ENCODE measurements at regions not wholly inside any gene's neighbourhood (a gene's known extent, or its start where the extent isn't known, plus 50 kb on each side); places are given as distances from the start of the nearest gene placed in this dataset.
"Not testable (repeated sequence)": the region's sequence is repeated elsewhere in the genome, so short reads cannot be mapped to it uniquely, and the experiment has no call there.

DNA sequence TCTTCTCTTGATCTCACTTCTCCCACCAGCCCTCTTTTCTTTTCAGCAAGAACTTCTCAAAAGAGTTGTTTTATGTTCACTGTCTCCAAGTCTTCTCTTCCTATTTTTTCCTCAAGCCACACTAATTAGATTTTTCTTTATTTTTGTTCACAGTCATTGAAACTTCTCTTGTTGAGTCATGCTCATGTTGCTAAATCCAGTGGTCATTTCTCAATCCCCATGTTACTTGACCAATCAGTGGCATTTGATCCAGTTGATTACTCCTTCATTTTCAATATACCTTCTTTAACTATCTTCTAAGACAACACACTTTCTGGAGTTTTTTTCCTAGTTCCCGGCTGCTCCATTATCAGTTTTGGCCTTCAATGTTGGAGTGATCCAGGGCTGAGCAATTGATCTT, 103.1 kb upstream of the LSM6 start:
- DNase-seq: no peak

DNA sequence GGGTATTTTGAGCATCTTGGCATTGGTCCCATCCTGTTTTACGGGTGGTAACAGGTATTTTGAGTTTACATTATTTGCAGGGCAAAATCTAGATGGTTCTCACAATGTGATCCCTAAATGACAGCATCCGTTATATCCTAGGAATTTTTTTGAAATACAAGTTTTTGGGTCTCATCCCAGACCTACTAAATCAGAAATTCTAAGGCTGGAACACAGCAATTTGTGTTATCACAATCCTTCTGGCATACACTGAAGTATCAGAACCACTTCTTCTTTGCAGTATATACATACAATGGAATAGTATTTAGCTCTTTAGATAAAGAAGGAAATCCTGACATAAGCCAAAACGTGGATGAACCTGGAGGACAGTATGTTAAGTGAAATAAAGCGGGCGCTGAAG, 104.1 kb upstream of the LSM6 start:
- DNase-seq: no peak

DNA sequence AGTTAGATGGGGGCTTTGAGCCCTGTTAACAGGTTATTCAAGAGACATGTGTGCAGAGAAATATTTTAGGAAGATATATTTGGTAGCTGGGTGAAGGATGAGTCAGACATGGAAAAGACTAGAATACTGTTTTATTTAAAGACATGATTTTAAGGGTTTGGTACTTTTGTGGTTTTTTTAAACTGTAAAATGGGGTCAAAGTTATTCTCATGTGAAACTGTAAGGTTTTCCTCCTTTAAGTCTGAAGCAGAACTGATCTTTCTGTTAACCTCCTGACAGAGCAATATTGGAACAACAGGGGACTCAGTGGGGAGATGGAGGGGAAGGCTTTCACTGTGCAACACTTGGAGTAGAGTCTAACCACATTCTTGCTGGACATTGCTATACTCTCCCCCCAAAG, 112.4 kb upstream of the LSM6 start:
- DNase-seq: no peak

DNA sequence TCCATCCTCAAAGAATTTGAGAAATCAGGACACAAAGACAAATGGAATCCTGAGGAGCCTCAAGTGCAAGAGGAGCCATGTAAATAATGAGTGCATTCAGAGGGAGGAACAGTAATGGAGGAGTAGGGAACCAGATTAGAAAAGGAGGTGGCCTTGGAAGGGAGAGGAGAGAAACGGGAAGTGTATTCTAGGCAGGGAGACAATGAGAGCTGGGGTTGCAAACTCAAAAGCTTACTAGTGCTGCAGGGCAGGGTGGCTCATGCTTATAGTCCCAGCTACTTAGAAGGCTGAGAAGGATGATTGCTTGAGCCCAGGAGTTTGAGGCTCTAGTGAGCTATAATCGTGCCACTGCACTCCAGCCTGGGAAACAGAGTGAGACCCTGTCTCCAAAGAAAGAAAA, 113.2 kb upstream of the LSM6 start:
- DNase-seq: no peak

DNA sequence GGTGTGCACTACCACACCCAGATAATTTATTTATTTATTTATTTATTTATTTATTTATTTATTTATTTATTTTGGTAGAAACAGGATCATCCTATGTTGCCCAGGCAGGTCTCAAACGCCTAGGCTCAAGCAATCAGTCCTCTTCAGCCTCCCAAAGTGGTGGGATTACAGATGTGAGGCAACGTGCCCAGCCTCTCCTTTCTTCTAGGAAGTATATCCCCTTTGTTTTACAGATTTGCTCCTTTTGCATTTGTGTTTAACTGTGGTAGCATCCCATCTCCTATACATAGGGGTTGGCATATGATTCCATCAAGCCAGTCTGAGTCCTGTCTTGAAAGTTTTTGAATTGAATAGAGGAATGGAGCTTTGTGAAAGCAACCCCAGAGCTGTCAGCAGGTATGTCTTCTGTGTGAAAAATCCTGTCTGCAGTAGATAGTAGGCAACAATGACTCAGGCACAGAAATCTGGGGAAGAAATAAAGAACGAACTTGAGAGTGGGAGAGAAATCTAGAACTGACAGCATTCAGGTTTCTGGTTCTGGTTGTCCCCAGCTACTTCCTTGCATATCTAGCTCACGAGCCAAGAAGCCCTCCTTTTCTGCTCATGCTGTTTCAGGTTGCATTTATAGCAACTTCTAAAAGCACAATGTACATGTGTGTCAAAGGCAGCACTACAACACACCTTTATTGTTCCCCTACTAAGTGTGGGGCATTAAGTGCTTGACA, 113.7 kb upstream of the LSM6 start:
- DNase-seq: no peak

DNA sequence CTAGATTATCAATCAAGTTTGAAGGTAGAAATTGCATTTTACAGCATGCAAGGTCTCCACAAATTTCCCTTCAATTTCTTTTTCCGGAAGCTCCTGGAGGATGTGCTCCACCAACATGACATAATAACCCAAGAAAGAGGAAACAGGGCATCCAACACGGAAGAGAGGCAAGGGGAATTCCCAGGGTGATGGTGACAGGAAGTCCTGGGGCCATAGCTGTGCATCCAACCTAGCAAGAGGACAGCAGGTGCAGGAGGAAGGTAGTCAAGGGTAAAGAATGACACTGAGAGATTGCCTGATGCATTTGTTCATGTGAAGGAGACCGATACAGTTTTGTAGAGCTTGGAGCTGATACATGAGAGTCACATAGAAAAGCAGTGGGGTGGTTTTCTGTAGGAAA, 115.7 kb upstream of the LSM6 start:
- no peak for DNase-seq

DNA sequence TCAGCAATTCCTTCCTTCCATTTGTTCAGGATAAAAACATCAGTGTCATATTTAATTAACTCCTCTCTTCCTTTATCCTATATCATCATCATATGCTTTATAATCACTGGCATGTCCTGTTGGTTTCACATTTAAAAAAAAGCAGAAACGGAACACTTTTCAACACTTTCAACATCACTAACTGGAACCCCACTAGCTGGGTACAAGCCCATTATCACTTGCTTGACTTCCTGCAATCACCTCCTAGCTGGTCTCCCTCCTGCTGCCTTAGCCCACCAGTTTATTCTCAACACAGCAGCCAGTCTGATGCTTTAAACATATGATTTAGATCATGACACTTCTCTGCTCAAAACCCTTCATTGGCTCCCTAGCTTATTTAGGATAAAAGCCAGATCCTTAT, 116.4 kb upstream of the LSM6 start:
- DNase-seq: no peak

DNA sequence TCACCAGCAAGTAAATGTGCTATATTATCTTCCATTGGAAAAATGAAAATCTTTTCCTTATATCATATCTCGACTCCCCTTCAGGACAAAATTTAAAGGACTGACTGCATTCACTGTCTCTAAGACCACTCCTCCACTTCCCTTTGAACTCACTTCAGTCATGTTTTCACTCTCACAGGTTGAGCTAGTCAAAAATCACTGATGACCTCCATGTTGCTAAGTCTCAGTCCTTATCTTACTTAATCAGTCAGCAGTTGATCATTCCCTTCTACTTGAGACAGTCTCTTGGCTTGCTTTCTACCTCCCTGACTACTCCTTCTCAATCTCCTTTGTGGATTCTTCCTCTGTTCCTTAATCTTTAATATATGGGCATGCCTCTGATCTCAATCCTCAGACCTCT, 117.0 kb upstream of the LSM6 start:
- no peak for DNase-seq

DNA sequence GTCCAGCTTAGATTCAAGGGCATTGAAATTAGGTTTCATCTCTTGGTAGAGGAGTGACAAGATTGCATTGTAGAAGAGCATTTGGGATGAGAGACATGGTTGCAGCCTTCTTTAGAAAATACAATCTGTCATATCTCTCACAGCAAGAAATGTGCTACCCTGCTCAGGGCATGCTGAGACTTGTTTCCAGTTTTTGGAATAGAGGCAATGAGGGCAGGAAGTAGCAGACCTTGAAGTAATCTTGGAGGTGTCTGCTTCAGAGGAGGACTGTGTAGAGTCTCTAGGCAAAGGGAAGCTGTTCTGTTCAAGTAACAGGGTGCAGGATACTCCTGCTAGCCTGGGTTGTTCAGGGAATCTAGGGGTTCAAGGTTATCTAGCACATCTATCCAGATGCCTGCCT, 116.1 kb upstream of the ZNF827 start:
- no peak for DNase-seq

DNA sequence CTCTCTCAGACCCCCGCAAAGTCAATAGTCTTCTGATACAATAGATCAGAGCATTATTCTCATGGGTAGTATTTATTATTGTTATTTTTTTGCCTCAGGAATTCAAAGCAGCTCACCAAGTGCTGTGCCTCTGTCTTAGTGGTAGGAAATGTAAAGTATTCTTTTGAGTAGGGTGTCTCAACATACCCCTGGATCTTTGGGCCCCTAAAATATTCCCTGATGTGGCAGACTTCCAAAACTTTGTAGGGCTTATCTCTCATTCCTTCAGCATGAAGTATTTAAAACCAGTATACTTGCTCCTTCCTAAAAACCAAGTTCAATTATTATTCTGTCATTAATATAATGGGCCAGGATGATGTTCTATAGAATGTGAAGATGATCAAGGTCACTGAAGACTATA, 115.3 kb upstream of the ZNF827 start:
- no peak for DNase-seq

DNA sequence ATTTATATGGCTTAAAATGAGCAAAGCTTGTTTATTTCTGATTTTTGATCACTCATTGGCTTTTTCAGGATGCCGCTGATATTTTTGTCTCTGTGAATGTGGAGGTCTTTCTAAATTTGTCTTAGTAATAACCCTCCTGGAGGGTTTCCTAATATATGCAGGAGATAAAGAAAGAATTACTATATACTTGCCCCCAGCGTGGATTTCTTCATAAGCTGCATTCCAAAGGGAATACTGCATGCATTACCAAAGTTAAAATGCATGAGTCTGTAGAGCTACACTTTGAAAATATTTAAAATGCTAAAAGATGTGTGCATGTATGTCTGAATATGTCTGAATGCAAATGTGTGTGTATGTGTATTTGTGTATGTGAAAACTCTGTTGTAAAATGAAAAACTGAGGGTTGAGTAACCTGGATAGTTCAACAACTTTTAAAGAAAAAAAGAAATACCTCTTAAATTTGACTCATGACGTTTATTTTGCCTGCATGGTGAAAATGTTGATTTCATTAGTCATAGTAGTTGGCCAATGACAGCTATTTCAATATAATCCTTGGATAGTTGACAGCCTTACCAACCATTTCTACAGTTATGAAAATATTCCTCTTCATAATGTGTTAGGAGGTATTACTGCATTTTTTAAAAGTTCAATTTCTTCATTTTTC, 113.2 kb upstream of the ZNF827 start:
- DNase-seq: no peak

DNA sequence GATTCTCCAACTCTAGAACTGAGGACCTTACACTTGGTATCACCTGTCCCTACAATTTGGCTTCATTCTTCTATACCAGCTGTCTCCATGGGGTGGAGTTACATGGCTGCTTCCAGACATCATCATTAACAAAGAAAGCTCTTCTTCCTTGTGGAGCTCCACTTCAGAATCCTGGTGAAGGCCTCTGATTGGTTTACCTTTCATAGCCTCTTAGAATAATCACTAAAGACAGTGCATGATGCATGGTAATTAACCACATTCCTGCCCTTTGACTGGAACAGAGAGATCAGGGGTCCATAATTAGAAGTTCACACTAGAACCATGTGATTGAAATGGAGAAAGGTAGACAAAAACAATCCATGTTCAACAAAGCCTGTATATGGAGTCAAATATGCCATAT, 112.6 kb upstream of the ZNF827 start:
- DNase-seq: no peak

DNA sequence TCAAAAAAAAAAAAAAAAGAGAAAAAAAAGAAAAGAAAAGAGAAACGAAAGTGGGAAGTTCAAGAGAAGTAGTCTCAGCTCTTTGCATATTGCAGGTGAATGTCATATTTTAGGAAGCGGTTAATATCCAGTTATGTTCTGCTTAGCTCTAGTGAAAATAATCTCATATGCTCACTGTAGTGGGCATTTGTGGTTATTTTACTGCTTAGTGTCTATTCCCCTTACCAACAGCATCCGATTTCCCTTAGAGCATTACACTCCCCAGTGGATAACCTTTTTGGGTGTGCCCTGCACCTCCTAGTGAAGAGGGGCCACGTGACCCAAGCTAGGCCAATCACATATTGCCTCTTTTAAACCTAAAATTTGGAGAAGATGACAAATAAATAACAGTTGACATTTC, 111.2 kb upstream of the ZNF827 start:
- no peak for DNase-seq

DNA sequence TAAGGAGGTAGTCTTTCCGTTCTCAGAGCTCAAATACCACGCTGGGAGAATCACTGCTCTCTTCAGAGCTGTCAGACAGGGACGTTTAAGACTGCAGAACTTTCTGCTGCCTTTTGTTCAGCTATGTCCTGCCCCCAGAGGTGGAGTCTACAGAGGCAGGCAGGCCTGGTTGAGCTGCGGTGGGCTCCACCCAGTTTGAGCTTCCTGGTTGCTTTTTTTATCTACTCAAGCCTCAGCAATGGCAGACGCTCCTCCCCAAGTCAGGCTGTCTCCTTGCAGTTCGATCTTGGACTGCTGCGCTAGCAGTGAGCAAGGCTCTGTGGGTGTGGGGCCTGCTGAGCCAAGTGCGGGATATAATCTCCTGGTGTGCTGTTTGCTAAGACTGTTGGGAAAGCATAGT, 109.1 kb upstream of the ZNF827 start:
- DNase-seq: not testable (repeated sequence)

DNA sequence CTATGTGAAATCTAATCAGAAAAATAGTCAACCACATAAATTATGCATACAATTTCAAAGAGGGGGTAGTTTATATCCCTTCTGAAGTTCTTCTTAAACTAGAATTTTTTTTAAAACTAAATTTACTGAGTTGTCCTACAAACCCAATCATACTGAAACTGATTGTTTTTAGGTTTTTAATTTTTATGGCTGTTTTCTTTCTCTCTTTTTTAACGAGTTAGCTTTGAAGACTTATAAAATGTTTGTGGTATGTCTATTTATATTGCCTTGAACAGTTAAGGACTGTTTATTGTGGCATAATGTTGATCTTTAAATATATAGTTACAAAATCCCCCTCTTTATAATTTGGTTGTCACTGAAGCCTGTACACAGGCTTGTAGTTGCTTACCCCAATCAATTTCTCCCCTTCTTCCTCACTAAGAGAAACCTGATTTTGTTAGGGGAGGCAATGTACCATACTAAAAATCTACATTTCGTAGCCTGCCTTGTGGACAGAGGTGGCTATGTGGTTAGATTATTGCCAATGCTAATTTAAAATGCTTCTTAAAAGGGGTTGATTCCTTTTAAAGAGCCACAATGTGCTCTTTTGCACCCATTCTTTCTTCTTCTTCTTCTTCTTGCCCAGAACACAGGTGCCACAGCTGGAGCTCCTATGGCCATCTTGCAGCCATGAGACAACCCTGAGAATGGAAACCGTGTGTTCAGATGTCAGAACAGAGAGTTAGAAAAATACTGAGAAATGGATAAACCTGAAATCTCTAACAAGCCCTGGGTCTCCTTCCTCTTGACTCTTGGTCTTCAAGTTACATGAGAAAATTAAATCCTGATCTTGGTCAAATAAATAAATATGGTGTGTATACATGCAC, 102.7 kb upstream of the ZNF827 start:
- DNase-seq: no peak

DNA sequence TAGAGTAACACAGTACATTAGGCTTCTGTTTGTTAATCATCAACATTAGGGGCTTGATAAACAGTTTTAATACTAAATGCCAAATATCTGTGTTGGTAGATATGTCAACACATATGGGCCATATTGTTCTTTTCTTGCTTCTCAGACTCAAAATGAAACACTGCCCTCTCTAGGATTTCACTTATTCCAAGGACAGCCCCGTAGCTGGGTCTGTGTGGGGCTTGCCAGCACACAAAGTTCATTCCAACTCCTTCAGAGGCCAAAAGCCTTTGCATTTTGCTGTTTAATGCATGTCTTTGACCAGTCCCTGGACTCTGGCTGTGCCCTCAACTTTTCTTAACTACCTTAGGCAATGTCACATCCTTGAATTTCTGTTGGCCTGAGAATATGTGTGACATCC, 102.0 kb upstream of the ZNF827 start:
- no peak for DNase-seq

DNA sequence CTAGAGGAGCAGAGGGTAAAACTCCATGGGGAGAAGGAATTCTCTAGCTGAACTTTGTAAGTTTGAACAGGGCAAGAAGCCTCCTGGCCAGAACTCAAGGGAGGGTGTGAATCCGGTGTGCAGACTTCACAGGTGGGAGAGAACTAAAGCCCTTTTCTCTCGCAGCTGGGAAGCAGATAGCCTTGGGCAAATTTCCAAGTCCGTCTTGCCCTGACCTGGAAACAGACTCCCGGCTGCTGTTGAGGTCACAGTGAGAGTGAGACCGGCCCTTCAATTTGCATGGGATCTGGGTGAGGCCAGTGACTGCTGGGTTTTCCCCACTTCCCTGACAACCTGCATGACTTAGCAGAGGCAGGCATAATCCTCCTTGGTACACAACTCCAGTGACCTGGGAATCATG, 94.5 kb upstream of the ZNF827 start:
- DNase-seq: no peak

DNA sequence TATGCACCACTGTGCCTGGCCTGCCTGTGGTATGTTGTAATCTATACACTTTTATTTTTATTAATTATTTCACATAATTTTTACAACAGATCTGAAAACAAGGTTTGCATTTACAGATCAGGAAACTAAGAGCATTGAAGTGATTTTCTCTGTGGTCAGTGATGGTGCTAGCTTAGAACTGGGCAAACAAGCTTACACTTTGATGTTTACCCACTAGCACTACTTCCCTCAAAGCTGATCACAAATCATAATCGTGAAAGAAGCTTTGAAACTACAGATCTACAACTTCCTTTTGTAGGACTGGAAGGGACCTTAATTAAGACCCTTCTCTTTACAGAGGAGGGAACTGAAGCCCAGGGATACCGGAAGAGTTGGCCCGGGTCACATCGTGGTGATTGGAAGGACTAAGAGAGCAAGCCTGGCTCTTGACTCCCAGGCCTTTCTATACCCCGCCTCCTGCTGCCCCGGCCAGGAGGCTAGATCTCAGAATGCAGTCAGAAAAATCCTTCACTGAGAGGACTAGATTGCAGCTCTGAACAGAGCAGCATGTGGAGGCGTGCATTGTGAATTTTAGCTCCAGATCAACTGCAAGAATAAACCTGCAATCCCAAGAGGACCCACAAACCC, 93.7 kb upstream of the ZNF827 start:
- no peak for DNase-seq

DNA sequence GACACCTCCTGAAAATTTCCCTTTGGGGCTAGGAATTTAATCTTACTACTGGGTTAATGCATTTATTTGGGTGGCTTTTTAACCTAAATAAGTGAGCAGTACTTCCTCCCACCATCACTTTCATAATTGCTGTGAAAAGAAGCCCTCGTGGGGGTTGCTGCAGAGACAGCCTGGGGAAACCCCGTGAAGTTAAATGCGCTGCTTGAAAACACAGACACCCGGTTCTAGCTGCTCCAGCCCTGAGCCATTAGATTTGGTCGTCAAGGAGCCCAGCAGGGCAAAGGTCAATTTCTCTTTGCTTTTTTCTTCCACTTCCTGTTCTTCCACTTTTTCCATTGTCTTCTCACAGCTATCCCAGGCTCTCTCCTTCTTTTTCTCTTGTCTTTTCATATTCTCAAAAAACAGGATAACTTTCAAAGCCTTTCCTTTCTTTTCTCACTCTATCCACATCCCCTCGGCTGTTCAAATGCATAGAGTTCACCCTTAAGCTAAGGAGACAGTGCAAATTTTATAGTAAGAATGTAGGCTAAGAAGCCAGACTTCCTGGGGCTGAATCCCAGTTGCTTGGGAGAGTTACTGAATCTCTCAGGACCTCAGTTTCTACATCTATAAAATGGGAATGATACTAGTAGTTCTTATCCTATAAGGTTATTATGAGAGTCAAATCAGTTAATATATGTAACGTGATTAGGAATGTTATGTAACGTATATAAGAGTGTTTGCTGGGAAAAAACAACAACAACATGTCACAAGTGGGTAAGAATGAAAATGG, 91.5 kb upstream of the ZNF827 start:
- peak in 2 of 3 experiments; percentile 13 to 59 for DNase-seq

DNA sequence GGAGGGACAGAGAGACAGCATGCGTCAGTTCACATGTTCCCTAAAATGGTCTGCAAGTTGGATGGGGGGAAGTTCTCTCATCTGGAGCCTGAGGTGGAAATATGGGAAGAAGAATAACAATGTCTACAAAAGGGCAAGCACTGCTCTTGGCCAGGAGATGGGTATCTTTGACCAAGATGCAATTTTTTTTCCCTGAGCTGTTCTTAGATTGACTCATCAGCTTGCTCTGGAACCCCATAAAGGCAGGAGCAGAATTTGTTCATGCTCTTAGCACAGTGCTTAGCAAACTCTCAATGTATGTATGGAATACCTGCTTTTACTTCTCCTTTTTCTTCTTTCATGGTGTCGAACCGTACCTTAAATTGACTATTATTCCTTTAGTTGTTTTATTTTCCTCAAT, 90.5 kb upstream of the ZNF827 start:
- no peak for DNase-seq

DNA sequence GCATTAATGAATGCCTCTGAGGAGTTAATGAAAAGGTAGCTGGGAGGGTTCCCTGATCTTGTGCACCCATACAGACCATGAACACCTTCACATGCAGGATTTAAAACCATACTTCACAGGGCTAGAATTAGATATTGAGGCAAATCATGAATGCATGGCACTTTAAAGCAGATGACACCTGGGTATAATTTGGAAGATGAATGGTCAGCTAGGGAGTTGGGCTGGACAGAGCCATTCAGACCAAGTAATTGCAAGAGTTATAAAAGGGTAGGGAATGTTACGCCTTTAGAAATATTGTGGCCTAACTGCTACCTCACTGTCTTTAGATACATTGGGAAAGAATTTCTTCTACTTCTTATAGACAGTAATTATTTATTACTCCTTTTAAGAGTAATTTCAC, 89.1 kb upstream of the ZNF827 start:
- no peak for DNase-seq

DNA sequence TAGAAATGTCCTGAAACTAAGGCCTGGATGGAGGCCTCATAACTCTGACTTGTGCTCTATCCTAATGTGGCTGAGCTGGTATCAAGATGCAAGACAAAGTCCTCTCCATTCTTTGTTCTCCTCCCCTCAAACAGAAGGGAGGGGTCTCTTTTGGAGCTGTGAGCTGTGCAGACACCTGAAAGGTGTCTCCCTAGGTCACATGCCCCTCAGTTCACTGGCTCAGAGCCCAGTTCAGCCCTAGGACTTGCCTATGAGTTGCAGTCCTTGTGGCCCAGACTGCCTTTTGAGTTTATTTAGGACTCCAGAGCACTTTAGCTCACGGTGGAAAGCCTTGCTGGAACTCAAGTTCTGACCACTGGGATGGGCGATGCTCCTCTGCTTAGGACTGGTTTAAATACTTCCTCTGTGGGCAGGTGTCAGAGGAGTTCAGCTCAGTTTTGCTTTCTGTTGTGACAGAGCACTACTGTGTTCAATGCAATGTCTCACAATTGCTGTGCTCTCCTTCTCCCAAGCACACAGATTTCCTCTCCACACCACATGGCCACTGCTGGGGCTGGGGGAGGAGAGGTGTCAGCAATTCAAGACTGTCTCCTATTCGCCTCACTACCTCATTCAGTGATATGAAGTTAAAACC, 84.8 kb upstream of the ZNF827 start:
- DNase-seq: no peak

All from NCI-H1417 (cell line).